SK-N-MC (cell line): ENCODE measurements at regions not wholly inside any gene's neighbourhood (a gene's known extent, or its start where the extent isn't known, plus 50 kb on each side); places are given as distances from the start of the nearest gene placed in this dataset.

Experiments
- EZH2 ChIP-seq: fragments of 200-600 bp; sonication (generic); IDR thresholded peaks from one replicate; pipeline ENCODE4 v1.6.1; 2017; ENCODE audit warnings: antibody characterized with exemption
- FOXP2 ChIP-seq: optimal IDR thresholded peaks from 2 replicates; pipeline ENCODE3; 2011; ENCODE audit warnings: mild to moderate bottlenecking, moderate library complexity; ENCODE audit not compliant: insufficient read depth; ENCODE audit errors: extremely low read length, control extremely low read depth

DNA sequence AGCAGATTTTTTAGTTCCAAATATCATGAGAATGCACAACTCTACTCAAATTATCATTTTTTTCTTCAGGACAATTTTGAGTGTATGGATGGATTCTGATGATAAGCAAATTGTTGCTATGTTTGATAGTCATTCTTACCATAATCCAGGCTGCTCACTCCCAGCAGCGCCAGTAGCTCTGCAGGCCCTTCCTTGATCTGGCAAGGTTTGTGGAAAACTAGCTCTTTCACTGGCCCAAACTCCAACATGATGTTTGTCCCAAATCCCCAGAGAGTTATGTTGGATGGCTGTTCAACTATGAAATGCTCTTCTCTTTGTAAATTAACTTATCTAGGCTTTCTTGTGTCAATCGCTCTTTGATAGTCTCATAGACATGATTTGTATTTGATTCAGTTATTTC is 933.7 kb downstream of the DNAJB9 start:
- TF ChIP-seq FOXP2 (no peak), EZH2 (no peak)
